Amygdala (tissue), 56 donors: ENCODE measurements at regions not wholly inside any gene's neighbourhood (a gene's known extent, or its start where the extent isn't known, plus 50 kb on each side); places are given as distances from the start of the nearest gene placed in this dataset.
"Not testable (repeated sequence)": the region's sequence is repeated elsewhere in the genome, so short reads cannot be mapped to it uniquely, and the experiment has no call there.

Experiments used
- DNase-seq, 56 donors: peaks; one replicate each; lab custom pipeline; 2025; lab: John Stamatoyannopoulos, UW

- no peak for DNase-seq
Measured at GRCh38 chrX:140172401-140172800, 207.1 kb upstream of the CXorf66 start.

GRCh38 chrX:140167551-140167950 lies 202.2 kb upstream of the CXorf66 start:
- no peak for DNase-seq

- no peak for DNase-seq
Measured at GRCh38 chrX:140165849-140166248, 200.5 kb upstream of the CXorf66 start.

GRCh38 chrX:140164391-140164790 lies 199.1 kb upstream of the CXorf66 start:
- no peak for DNase-seq

- DNase-seq, result no peak
Measured at GRCh38 chrX:140163371-140164159, 198.2 kb upstream of the CXorf66 start.

- no peak for DNase-seq
Measured at GRCh38 chrX:140157611-140158010, 192.3 kb upstream of the CXorf66 start.

- DNase-seq, result no peak
Measured at GRCh38 chrX:140157143-140157542, 191.8 kb upstream of the CXorf66 start.

GRCh38 chrX:140151316-140151715 lies 186.0 kb upstream of the CXorf66 start:
- no peak for DNase-seq

- no peak for DNase-seq
Measured at GRCh38 chrX:140149761-140150160, 184.4 kb upstream of the CXorf66 start.

GRCh38 chrX:140141444-140142029 lies 176.2 kb upstream of the CXorf66 start:
- peak in 18 of 56 donors; percentile 0 to 38 (median 1) for DNase-seq

- DNase-seq, result not testable (repeated sequence)
Measured at GRCh38 chrX:140138492-140138891, 173.2 kb upstream of the CXorf66 start.

GRCh38 chrX:140138065-140138464 lies 172.7 kb upstream of the CXorf66 start:
- not testable (repeated sequence) for DNase-seq

- no peak for DNase-seq
Measured at GRCh38 chrX:140132937-140133336, 167.6 kb upstream of the CXorf66 start.

- no peak for DNase-seq
Measured at GRCh38 chrX:140123446-140123845, 158.1 kb upstream of the CXorf66 start.

GRCh38 chrX:140114059-140114458 lies 148.7 kb upstream of the CXorf66 start:
- DNase-seq, result not testable (repeated sequence)

GRCh38 chrX:140110081-140110650 lies 144.8 kb upstream of the CXorf66 start:
- DNase-seq, result no peak

GRCh38 chrX:140104760-140105159 lies 139.4 kb upstream of the CXorf66 start:
- no peak for DNase-seq

- no peak for DNase-seq
Measured at GRCh38 chrX:140099221-140099620, 133.9 kb upstream of the CXorf66 start.

GRCh38 chrX:140092121-140092520 lies 126.8 kb upstream of the CXorf66 start:
- DNase-seq, result no peak

- peak in 29 of 56 donors; percentile 0 to 33 (median 2) for DNase-seq
Measured at GRCh38 chrX:140091125-140091886, 126.0 kb upstream of the CXorf66 start.

- peak in 1 of 56 donors; percentile 10 for DNase-seq
Measured at GRCh38 chrX:140090800-140091124, 125.4 kb upstream of the CXorf66 start.
